NCI-H2029 treated with DMSO at 0.1 percent for 48 hours (cell line): ENCODE measurements at regions not wholly inside any gene's neighbourhood (a gene's known extent, or its start where the extent isn't known, plus 50 kb on each side); places are given as distances from the start of the nearest gene placed in this dataset.
A peak's percentile ranks its signal among the peaks of the same experiment; 100 is the strongest.

Experiments
- DNase-seq: peaks from one replicate; lab custom pipeline; 2025; lab: John Stamatoyannopoulos, UW

DNA sequence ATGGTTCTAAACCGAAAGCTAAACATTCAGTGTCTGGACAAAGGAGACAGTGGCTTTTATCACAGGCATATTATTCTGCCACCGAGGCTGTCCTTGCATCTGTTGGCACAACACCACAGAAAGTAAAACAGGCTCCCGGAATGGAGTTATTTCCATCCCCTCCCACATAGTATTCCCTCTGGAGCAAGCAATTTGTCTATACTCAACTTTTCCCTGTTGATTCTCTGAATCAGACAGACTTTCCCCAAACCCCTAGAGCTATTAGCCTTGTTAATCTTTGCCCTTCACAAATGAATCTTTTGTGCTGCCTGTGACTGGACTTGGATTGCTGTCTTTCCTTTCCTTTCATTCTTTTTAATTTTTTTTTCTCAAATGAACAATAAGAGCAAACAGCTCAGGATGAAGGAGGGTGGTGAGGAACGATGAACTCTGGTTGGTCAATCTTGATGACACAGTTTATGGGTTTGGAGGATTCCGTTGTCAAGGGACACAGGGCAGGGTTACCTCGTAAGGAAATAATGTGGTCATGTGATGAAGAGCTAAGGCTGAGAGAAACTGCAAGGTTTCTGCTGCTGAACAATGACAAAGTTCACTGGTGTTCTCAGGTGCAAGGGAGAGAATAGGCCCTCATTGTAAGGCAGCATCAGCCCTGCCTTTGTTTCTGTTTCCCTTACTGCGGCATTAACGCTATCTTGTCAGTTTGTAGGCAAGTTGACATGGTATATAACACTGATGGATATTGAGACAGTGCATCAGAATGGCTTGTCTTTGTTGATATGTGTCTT lies 275.0 kb upstream of the BMP2 start:
- no peak for DNase-seq

DNA sequence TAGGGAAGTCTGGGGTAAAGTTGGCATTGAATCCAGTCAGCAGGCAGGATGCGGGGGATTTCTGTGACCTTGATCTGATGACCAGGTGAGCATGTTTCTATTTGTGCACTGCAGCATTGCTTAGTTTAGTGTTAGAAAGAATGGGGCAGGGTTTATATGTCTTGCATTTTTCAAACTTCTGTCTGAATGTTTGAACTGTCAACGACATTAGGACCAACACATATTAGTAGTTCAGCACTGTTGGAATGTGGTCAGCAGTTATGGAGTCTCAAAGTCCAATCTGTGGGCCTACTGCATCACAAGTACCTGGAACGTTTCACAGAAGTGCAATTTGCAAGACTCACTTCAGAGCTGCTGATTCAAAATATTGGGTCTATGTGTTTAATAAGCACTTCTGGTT lies 276.6 kb upstream of the BMP2 start:
- DNase-seq, result no peak

DNA sequence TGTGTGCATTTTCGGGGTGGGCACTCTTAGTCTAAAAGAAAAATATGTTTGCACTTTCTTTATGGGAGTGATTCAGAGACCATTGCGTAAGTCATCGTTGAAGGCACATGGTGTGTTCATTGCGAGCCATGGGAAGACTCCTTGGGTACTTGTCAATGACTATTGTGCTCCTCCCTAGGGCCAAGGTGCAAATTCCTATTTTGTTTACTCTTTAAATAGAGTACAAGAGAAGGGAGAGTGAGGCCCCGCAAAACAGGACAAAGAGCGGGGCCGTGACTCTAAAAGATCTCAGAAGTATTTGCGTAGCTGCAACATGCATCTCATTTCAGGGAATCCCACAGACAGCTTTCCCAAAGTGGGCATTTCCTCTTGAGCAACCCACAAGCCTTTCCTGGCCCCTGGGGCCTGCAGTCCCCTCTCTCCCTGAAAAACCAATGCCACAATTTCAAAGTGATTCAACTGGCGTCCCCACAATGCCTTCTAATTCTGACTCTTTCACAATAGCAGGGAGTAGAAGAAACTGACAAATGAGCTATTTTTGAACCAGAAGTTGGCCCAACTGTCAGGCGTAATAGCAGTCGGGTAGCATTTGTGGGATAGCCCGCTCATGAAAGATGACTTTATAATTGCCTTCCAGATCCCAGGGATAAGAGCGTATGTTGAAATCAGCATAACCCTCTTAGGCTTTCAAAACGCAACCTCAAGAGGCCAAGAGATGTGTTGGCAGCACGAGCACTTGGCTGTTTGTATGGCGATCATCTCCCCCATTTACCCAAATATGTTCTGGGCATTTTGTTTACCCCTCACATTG lies 277.9 kb upstream of the BMP2 start:
- peak; percentile 96 for DNase-seq

DNA sequence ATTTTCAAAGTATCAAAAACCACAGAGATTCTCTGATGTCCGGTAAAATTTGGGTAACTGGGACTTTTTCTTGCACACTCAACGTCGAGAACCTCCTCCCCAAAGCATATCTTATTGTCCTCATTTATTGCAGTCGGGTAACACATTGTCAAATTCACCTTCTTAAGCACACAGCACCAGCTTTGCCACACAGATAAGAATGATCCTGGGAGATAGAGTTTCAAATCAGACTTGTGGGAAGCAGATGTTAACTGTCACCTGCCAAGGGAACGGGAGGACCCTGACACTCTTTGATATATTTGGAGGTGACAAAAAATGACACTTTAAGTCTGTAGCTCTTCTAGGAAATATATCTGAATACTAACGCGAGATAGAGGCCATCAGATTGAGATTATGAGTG lies 282.1 kb upstream of the BMP2 start:
- no peak for DNase-seq

DNA sequence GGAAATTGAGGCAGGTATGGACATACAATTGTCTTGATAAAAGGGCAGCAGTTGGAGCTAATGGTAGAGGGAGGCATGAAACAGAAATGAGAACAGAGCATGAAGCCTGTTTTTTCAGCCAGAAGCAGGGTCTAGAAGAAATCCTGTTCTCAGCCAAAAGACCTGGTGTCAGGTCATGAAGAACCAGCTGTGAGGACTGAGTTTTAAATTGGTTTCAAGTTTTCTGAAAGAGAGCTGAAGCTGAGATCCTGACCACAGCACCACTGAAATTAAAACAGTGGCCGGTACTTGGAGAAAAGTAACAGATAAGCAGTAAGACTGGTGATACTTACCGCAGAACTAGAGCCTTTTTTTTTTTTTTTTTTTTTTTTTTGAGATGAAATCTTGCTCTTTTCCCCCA lies 283.8 kb upstream of the BMP2 start:
- no peak for DNase-seq

DNA sequence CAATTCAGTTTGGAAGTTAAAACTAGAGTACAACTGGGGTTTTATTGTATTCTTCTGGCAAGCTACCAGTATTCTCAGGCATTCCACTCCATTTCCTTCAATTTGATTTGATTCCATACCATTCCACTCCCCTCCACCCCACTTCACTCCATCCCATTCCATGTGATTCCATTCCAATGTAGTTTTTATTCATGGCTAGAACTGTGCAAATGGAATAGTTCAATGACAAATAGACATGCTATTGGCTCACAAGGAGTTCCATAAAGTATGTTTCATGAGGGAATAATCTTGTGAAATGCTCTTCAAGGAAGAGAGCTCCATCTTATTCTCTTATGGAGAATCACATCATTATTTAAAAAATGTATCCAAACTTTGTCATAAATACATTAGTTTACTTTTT lies 285.0 kb upstream of the BMP2 start:
- DNase-seq, result no peak

DNA sequence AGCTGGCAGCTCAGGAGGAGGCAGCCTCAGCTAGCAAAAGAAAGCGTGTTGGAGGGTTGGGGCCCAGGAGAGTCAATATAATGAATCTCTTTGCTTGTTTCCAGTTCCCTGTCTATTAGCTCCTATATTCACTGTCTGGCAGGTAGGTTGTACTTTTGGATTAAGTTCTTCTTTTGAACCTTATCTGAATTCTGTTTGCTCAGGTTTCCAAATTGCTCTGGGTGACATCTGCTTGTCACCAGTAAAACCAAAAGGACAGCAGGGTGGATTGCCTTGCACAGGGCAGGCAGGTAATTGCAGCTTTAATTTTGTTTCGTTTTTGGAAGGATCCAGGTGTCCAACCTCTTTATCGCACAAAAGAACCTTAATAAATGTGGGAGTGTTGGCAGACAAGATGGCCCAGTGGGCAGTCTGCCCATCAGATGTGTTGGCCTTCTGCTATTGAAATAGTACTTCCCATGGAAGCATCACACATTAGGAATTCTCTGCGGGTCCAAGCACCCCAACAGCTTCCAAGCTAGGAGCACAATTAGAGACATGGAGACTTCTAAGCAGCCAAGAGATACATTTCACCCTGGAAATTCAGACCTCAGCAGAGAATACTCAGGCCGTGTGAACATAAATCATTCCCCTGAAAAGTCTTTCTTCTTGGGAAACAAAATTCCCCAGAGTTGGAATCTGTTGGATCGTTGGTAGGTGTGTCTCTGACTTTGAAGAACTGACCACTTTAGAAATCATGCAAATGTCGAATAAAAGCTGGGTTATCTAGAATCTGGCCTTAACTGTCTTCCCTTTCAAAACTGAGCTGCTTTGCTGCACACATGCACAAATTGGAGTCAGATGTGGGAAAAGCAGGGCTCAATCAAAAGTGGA lies 286.9 kb upstream of the BMP2 start:
- no peak for DNase-seq

DNA sequence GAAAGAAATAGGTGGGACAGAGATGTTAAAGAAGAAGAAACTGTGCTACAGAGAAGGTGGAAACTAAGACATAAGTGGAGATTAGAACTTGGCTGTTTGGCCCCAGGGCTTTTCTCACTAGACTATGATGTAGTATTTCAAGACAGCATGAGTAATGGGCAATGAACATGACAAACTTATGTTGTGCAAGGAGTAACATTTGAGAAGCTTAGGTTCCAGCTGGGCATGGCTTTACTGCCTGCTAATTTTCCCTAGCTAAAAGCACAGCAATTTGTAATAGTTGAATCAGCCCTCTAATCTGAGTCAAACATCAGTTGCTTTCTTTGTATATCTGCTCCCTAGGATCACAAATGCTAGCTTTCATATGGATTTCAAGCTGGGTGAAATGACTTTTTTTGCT lies 294.3 kb upstream of the BMP2 start:
- no peak for DNase-seq

DNA sequence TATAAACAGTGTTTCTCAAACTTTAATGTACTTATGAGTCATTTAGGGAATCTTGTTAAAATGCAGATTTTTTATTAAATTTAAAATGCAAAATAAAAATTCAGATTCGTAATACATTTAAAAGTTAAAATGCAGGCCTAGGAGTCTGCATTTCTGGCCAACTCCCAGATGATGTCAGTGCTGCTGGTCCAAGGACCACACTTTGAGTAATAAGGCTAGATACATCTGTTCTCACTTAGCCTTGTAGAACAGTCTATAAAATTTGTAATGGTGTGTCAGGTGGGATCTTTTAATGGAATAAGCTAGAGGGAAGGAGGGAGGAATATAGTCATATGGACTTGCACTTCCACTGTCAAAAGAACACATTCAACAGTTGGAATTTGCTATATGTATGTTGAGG lies 295.6 kb upstream of the BMP2 start:
- no peak for DNase-seq

DNA sequence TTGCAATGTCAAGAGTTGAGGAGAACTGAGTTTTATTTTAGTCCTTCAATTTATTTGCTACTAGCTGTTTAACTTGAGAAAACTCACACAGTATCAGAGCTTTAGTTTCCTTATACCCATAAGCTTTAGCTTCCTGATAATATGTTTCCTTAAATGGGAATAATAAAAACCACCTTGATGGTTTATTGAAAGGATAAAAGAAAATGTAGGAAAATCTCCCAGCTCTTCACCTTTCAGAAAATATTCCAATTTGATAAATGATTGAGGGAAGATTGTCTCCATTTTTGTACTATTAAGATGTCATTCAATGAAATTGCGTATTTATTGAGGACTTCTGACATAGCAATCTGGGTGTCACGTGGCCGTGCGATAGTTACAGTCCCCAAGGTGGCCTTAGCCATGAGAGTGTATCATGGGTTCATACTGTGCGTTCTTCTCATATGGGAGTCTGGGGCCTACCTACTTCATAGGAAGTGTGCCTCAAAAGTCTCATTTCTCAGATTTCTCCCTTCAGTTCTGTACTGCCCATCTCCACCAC lies 296.3 kb upstream of the BMP2 start:
- DNase-seq, result no peak

DNA sequence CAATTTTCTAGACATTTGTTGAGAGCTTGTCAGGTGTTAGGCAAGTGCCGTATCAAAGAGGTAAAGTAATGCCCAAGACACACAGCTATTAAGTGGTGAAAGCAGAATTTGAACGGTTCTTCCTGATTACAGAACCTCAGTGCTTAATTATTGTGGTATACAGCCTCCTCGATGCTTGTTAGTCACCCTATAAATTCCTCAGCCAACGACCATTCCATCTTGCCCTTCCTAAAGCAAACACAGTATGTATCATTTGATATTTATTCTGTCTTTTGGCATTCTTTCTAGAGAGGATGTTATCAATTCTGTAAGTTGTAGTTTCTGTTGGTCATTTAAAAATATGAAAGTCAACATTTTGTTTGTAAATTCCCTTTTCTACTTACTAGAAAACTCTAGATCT lies 297.8 kb upstream of the BMP2 start:
- no peak for DNase-seq

DNA sequence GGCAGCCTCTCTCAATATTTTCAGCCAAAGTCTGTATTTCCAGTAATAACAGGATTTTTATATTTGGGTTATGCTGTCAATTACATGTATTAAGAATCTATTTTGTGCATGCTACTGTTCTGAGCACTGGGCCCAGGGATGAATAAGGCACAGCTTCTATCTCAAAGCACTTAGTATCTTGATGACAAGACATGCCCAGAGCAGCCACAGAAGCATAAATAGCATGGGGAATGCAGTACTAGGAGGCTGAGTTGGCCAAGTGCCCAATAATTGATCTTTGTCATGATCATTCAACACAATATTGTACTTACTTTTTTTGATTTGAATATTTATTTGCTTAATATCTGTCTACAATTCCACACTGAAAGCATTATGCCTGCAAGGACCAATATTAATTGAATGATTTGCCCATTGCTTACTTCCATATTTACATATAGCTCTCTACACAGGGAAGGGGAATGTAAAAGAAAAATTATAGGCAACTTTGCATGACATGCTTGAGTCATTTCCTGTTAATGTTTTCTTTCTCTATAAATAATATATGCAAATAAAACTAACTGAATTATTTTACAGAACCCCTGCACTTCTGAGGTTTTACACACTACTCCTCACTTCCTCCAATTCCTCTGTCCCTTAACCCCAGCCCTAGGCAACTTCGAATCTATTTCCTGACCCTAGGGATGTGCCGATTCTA lies 298.9 kb upstream of the BMP2 start:
- no peak for DNase-seq

DNA sequence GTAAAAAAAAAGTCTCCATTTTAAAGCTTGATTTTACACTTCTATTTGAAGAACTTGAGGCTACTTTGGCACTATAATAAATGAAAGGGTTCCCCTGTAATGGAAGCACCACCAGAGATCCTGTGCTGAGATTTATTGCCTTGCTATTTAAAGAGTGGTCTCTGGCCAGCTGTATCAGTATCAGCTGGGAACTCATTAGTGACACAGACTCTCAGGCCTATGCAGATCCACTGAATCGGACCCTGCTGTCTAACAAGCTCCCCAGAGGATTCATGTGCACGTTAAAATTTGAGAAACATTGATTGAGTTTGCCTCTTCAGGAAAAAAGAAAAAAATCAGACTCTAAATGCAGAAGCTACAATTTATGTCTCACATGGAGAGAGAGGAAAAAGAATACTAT lies 299.9 kb upstream of the BMP2 start:
- no peak for DNase-seq

DNA sequence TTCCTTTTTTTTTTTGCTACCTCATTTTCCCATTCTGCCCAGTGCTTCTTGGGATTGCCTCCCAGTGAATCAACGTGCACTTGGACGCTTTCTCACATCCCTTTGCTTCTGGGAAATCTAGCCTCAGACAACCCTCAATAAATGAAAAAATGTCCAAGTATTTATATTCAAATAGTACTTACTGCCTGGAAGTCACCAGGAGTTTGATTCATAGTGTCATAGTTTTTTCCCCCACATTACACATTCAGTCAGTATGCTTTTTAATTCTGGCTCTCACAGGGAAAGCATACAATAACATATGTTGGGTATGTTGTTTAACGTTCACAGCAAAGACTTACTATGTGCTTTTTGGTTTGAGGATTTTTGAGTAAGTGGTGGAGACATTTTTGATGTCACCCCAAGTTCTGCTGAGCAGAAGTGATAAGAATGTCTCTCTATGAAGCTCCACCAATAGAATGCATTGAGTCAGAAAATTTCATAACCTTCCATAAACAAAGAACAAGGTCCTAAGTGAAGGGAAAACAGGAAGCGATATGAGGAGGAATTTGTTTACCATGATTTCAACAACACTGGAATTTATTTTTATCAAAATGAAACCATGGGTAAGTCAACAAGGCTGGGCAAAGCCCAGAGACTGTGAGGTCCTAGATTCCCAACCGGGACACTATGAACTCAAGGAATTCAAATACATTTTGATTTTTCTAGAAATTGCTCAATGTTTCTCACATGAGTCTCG lies 301.2 kb upstream of the BMP2 start:
- DNase-seq, result no peak

DNA sequence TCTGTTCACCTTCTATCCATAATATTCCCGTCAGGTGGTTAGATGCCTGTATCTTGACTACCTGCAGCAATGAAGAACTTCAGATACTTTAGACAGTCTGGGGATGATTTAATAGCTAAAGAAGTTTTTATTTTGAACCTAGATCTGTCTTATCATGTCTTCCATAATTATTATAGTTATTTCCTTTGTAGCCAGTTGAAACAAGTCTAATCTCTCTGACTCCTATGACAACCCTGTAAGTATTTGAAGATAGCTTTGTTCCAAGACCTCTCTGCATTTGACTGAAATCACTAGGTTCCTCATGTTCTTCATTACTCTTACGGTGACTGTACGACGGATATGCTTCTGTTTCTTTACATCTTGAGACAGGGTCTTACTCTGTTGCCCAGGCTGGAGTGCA lies 316.6 kb upstream of the BMP2 start:
- no peak for DNase-seq

DNA sequence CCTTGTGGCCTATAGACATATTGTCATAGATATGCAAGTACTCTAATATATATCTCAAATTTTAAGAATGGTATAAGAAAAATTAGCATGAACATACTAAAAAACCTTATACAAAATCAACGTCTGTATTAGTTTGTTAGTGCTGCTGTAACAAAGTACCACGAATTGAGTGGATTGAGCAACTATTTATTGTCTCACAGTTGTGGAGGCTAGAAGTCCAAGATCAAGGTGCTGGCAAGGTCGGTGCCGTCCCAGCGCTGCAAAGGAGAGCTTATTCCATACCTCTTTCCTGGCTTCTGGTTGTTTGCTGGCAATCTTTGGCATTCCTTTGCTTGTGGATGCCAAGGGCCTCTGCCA lies 317.6 kb upstream of the FERMT1 start:
- no peak for DNase-seq

DNA sequence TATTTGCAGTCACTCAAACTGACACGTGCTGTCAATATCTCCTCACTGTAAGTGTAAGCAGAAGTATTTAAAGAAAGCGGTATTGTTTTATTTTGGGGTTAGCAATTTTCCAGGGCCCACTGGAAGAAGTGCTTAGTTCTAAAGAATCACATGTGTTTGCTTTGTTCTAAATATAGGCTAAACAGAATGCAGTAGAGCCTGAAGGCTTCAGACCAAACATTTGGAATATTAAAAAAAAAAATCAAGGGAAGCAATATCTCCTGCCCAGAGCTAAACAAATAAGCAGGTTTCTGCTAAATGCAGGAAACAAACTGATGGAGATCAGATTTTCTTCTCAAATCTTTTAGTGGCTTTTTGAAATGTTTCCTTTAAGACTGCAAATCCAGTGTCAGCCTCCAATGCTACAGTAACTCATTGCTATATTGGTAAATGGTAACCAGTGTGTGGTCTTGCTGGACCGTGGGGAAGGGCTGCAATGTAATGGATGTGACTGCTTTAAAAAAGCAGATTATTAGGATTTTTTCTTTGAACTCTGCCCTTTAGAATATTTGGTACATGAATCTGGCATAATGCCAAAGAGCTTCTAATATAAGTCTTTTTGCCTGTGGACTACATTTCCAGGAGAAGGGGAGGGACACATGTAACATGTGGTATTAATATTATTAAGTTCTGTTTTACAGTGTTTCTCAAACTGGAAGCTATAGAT lies 317.1 kb upstream of the FERMT1 start:
- no peak for DNase-seq

DNA sequence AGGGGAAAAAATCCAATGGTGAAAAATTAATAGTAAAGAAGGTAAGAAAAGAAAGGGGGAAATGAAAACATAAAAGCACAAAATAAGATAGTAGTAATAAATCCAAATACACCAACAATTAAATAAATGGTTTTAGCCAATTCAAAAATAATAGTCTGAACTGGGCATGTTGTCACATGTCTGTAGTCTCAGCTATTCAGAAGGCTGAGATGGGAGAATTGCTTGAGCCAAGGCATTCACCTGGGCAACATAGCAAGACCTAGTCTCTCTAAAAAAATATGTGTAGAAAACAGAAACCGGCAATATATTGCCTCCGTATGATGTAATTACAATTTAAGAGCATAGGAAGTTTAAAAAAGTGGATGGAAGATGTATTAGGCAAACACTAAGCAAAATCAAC lies 311.3 kb upstream of the FERMT1 start:
- no peak for DNase-seq

DNA sequence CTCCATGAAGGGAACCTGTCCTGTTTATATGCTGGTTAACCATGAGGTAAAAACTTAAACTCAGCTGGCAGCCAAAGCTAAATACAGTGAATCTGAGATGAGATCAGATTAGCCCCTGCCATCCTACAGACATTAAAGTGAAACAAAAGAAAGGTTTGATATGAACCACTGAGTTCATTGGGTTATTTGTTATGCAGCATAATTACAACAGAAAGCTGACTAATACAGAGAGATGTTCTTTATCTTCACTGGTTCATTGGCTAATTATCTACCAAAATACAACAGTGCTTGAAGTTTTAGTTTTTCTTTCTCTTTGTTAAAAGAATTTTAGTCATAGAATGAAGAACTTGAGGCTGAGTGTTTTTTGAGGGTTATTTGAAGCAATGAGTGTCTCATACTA lies 307.6 kb upstream of the FERMT1 start:
- no peak for DNase-seq

DNA sequence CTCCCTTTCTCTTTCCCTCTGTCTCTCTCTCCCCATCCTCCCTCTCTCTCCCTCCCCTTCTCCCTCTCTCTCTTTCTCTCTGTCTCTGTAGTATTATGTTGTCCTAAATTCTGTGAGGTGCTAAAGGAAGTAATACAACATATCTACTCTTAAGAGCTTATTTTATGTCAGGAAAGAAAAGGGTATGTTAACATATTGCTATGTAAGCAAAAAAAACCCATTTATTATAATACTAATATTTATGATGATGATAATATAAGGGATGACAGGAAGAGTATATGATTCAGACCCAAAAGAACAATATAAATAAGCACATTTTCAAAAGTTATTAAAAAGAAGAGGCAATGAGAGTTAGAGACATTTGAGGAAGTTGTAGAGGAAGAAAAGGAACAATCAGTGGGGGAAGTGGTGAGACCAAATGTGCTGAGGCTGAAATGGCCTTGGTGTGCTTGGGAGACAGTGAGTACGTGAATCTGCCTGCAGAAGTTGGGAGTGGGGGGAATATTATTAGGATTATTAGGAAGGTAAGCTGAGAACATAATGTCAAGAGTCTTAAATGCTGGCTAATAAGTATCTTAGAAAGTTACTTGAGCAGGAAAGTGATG lies 303.6 kb upstream of the FERMT1 start:
- DNase-seq, result no peak
